WTC11 (cell line): ENCODE measurements at regions not wholly inside any gene's neighbourhood (a gene's known extent, or its start where the extent isn't known, plus 50 kb on each side); places are given as distances from the start of the nearest gene placed in this dataset.

Source experiments
- ATAC-seq: fragments of 200-7000 bp; cut with Tn5 transposase; 2 replicates; pipeline ENCODE4 v1.10.0; 2021; ENCODE audit warnings: mild to moderate bottlenecking, moderate library complexity
- CTCF ChIA-PET: fragments of 300-600 bp; sonication (Branson Sonifier 250); formaldehyde crosslinking; loops from one replicate; lab custom pipeline; 2021; ENCODE audit warnings: antibody characterized with exemption; lab: Charles Lee
- POLR2A ChIA-PET: fragments of 350-600 bp; sonication (Branson Sonifier 250); formaldehyde crosslinking; loops from one replicate; lab custom pipeline; 2021; ENCODE audit warnings: antibody characterized with exemption; lab: Charles Lee
- DNase-seq: peaks from one replicate; pipeline ENCODE4 v3.0.0; 2021; ENCODE audit warnings: low spot score
- H3K27ac Mint-ChIP-seq: 2 replicates; pipeline ENCODE4 v1.8.0; 2021; ENCODE audit warnings: mixed read lengths
- H3K27me3 Mint-ChIP-seq: 2 replicates; pipeline ENCODE4 v1.8.0; 2021; ENCODE audit warnings: low read depth, mild to moderate bottlenecking, moderate library complexity, mixed read lengths
- H3K36me3 Mint-ChIP-seq: 2 replicates; pipeline ENCODE4 v1.8.0; 2021; ENCODE audit warnings: mixed read lengths
- H3K4me1 Mint-ChIP-seq: 2 replicates; pipeline ENCODE4 v1.8.0; 2022; ENCODE audit warnings: mixed read lengths
- H3K4me3 Mint-ChIP-seq: 2 replicates; pipeline ENCODE4 v1.8.0; 2021; ENCODE audit warnings: mild to moderate bottlenecking, moderate library complexity, mixed read lengths
- H3K9me3 Mint-ChIP-seq: 2 replicates; pipeline ENCODE4 v1.8.0; 2021; ENCODE audit warnings: mixed read lengths
- ETV6 ChIP-seq: sonication (generic); formaldehyde crosslinking; IDR thresholded peaks from 2 replicates; pipeline ENCODE4 v1.8.1; 2022; ENCODE audit warnings: mild to moderate bottlenecking, missing genetic modification reagents
- GTF2I ChIP-seq: fragments of 250-450 bp; sonication (Bioruptor Pico); conservative IDR thresholded peaks from 2 replicates; pipeline ENCODE4 v1.4.0; 2021; ENCODE audit warnings: mild to moderate bottlenecking
- IRF2 ChIP-seq: sonication (generic); formaldehyde crosslinking; IDR thresholded peaks from 2 replicates; pipeline ENCODE4 v1.8.0; 2022; ENCODE audit warnings: low read depth, missing genetic modification reagents, borderline replicate concordance
- MXD4 ChIP-seq: fragments of 250-450 bp; sonication (Bioruptor Pico); IDR thresholded peaks from 2 replicates; pipeline ENCODE4 v1.8.0; 2021; ENCODE audit warnings: mild to moderate bottlenecking, moderate library complexity, borderline replicate concordance
- NFATC4 ChIP-seq: fragments of 250-450 bp; sonication (Bioruptor Pico); IDR thresholded peaks from 2 replicates; pipeline ENCODE4 v1.9.0; 2021; ENCODE audit warnings: mild to moderate bottlenecking
- NFYB ChIP-seq: sonication (generic); formaldehyde crosslinking; conservative IDR thresholded peaks from 2 replicates; pipeline ENCODE4 v1.8.0; 2022; ENCODE audit warnings: low read depth, missing genetic modification reagents
- NR1H2 ChIP-seq: sonication (generic); formaldehyde crosslinking; IDR thresholded peaks from 2 replicates; pipeline ENCODE4 v1.9.0; 2021; ENCODE audit warnings: mild to moderate bottlenecking, moderate library complexity, missing genetic modification reagents
- NR3C1 ChIP-seq: sonication (generic); formaldehyde crosslinking; conservative IDR thresholded peaks from 2 replicates; pipeline ENCODE4 v1.8.1; 2023; ENCODE audit warnings: low read depth, mild to moderate bottlenecking, missing genetic modification reagents
- RELA ChIP-seq: sonication (generic); formaldehyde crosslinking; IDR thresholded peaks from 2 replicates; pipeline ENCODE4 v1.8.1; 2022; ENCODE audit warnings: missing genetic modification reagents, mild to moderate bottlenecking, borderline replicate concordance
- SMAD3 ChIP-seq: sonication (generic); formaldehyde crosslinking; IDR thresholded peaks from 2 replicates; pipeline ENCODE4 v1.8.0; 2022; ENCODE audit warnings: missing genetic modification reagents, mild to moderate bottlenecking, borderline replicate concordance
- TEAD1 ChIP-seq: sonication (generic); formaldehyde crosslinking; IDR thresholded peaks from 2 replicates; pipeline ENCODE4 v1.8.0; 2022; ENCODE audit warnings: mild to moderate bottlenecking, missing genetic modification reagents
- ZNF232 ChIP-seq: sonication (generic); formaldehyde crosslinking; IDR thresholded peaks from 2 replicates; pipeline ENCODE4 v1.8.0; 2022; ENCODE audit warnings: mild to moderate bottlenecking, missing genetic modification reagents
- TF ChIP-seq, protein P1 (sequence below): sonication (generic); formaldehyde crosslinking; IDR thresholded peaks from 2 replicates; pipeline ENCODE4 v1.8.1; 2022; ENCODE audit warnings: mild to moderate bottlenecking, moderate library complexity, missing genetic modification reagents
- TF ChIP-seq, protein P2 (sequence below): sonication (generic); formaldehyde crosslinking; IDR thresholded peaks from 2 replicates; pipeline ENCODE4 v1.8.1; 2022; ENCODE audit warnings: low read depth, mild to moderate bottlenecking, moderate library complexity, missing genetic modification reagents, borderline replicate concordance
- TF ChIP-seq, protein P3 (sequence below): fragments of 250-450 bp; sonication (Bioruptor Pico); IDR thresholded peaks from 2 replicates; pipeline ENCODE4 v2.1.2; 2022; ENCODE audit warnings: mild to moderate bottlenecking, moderate library complexity
- TF ChIP-seq, protein P4 (sequence below): sonication (generic); formaldehyde crosslinking; IDR thresholded peaks from 2 replicates; pipeline ENCODE4 v1.8.0; 2022; ENCODE audit warnings: missing genetic modification reagents
- TF ChIP-seq, protein P5 (sequence below): sonication (generic); formaldehyde crosslinking; conservative IDR thresholded peaks from 2 replicates; pipeline ENCODE4 v1.8.1; 2022; ENCODE audit warnings: mild to moderate bottlenecking, missing genetic modification reagents
- TF ChIP-seq, protein P6 (sequence below): fragments of 250-450 bp; sonication (Bioruptor Pico); IDR thresholded peaks from 2 replicates; pipeline ENCODE4 v1.8.0; 2021; ENCODE audit warnings: mild to moderate bottlenecking
- TF ChIP-seq, protein P7 (sequence below): sonication (generic); formaldehyde crosslinking; IDR thresholded peaks from 2 replicates; pipeline ENCODE4 v1.8.0; 2023; ENCODE audit warnings: missing genetic modification reagents
- TF ChIP-seq, protein P8 (sequence below): fragments of 250-450 bp; sonication (Bioruptor Pico); IDR thresholded peaks from 2 replicates; pipeline ENCODE4 v1.9.0; 2021; ENCODE audit warnings: mild to moderate bottlenecking
- TF ChIP-seq, protein P9 (sequence below): sonication (generic); formaldehyde crosslinking; conservative IDR thresholded peaks from 2 replicates; pipeline ENCODE4 v1.8.1; 2023; ENCODE audit warnings: mild to moderate bottlenecking, low read depth, missing genetic modification reagents, moderate library complexity

DNA sequence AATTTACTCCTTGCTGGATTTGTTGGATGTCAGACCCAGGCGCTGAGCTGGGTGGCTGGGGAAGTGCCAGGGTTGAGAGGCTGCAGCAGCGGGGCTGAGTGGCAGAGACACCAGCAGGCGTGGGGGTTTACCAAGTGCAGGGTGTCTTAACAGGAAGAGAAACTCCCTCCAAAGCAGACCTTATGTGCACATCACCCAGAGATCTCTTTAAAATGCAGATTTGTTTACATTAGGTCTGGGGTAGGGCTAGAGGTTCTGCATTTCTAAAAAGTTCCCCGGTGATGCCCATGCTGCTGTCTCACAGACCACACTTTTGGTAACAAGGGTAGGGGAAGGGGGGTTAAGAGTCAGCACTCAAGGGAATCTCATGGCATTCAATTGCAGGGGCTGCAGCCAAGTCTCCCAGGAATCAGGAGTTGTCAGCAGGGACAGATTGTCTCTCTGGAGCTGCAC, 80.7 kb upstream of the OLFM4 start (continued):
- TF ChIP-seq TEAD1 (CRISPR knock-in tag) (no peak), NR3C1 (CRISPR knock-in tag) (no peak), NFYB (CRISPR knock-in tag) (no peak), RELA (CRISPR knock-in tag) (no peak), MXD4 (no peak)
- TF ChIP-seq, protein P1, sequence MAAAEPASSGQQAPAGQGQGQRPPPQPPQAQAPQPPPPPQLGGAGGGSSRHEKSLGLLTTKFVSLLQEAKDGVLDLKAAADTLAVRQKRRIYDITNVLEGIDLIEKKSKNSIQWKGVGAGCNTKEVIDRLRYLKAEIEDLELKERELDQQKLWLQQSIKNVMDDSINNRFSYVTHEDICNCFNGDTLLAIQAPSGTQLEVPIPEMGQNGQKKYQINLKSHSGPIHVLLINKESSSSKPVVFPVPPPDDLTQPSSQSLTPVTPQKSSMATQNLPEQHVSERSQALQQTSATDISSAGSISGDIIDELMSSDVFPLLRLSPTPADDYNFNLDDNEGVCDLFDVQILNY (CRISPR knock-in tag): no peak
- TF ChIP-seq, protein P2, sequence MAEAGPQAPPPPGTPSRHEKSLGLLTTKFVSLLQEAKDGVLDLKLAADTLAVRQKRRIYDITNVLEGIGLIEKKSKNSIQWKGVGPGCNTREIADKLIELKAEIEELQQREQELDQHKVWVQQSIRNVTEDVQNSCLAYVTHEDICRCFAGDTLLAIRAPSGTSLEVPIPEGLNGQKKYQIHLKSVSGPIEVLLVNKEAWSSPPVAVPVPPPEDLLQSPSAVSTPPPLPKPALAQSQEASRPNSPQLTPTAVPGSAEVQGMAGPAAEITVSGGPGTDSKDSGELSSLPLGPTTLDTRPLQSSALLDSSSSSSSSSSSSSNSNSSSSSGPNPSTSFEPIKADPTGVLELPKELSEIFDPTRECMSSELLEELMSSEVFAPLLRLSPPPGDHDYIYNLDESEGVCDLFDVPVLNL (CRISPR knock-in tag): no peak

DNA sequence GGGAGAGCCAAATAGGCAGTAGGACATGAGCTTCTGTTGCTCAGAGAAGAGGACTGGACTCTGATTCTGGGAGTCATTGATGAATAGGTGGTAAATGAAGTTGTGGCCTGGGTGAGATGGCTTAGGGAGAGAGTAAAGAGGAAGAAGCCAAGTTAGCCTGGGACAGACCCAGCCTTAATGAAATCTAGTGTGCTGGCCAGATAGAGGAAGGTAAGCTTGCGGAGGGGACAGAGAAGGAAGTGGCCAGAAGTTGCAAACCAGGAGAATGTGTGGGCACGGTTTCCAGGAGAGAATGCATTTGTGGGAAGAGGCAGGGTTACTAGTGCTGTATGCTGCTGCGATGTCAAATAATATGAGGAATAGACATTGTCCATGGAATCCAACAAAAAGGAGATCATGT, 83.3 kb upstream of the OLFM4 start:
- ChIA-PET POLR2A (no interaction called here), CTCF (interaction anchor here (0.5 kb wide), 1 partner anchor 50 kb away, joined by 3 read pairs; no protein-coding TSS in a partner anchor)
- H3K27me3 Mint-ChIP-seq: peaks cover 45% of the 10 kb centered on the region
- no peak overlapping the region for H3K4me3 Mint-ChIP-seq
- H3K27ac Mint-ChIP-seq: no peak overlapping the region
- peaks cover 26% of the 10 kb centered on the region for H3K4me1 Mint-ChIP-seq
- peaks cover 27% of the 10 kb centered on the region for H3K9me3 Mint-ChIP-seq
- no peak for DNase-seq
- H3K36me3 Mint-ChIP-seq: no peaks in the 10 kb centered on the region
- no peak for ATAC-seq
- TF ChIP-seq NFATC4 (no peak), ZNF232 (CRISPR knock-in tag) (no peak), IRF2 (CRISPR knock-in tag) (no peak), SMAD3 (CRISPR knock-in tag) (no peak), GTF2I (CRISPR knock-in tag) (no peak), ETV6 (CRISPR knock-in tag) (no peak), NR1H2 (CRISPR knock-in tag) (no peak)
- TF ChIP-seq, protein P3, sequence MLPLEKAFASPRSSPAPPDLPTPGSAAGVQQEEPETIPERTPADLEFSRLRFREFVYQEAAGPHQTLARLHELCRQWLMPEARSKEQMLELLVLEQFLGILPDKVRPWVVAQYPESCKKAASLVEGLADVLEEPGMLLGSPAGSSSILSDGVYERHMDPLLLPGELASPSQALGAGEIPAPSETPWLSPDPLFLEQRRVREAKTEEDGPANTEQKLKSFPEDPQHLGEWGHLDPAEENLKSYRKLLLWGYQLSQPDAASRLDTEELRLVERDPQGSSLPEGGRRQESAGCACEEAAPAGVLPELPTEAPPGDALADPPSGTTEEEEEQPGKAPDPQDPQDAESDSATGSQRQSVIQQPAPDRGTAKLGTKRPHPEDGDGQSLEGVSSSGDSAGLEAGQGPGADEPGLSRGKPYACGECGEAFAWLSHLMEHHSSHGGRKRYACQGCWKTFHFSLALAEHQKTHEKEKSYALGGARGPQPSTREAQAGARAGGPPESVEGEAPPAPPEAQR: no peak
- TF ChIP-seq, protein P4, sequence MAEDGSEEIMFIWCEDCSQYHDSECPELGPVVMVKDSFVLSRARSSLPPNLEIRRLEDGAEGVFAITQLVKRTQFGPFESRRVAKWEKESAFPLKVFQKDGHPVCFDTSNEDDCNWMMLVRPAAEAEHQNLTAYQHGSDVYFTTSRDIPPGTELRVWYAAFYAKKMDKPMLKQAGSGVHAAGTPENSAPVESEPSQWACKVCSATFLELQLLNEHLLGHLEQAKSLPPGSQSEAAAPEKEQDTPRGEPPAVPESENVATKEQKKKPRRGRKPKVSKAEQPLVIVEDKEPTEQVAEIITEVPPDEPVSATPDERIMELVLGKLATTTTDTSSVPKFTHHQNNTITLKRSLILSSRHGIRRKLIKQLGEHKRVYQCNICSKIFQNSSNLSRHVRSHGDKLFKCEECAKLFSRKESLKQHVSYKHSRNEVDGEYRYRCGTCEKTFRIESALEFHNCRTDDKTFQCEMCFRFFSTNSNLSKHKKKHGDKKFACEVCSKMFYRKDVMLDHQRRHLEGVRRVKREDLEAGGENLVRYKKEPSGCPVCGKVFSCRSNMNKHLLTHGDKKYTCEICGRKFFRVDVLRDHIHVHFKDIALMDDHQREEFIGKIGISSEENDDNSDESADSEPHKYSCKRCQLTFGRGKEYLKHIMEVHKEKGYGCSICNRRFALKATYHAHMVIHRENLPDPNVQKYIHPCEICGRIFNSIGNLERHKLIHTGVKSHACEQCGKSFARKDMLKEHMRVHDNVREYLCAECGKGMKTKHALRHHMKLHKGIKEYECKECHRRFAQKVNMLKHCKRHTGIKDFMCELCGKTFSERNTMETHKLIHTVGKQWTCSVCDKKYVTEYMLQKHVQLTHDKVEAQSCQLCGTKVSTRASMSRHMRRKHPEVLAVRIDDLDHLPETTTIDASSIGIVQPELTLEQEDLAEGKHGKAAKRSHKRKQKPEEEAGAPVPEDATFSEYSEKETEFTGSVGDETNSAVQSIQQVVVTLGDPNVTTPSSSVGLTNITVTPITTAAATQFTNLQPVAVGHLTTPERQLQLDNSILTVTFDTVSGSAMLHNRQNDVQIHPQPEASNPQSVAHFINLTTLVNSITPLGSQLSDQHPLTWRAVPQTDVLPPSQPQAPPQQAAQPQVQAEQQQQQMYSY (CRISPR knock-in tag): no peak
- TF ChIP-seq, protein P5, sequence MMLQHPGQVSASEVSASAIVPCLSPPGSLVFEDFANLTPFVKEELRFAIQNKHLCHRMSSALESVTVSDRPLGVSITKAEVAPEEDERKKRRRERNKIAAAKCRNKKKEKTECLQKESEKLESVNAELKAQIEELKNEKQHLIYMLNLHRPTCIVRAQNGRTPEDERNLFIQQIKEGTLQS (CRISPR knock-in tag): no peak
- TF ChIP-seq, protein P6, sequence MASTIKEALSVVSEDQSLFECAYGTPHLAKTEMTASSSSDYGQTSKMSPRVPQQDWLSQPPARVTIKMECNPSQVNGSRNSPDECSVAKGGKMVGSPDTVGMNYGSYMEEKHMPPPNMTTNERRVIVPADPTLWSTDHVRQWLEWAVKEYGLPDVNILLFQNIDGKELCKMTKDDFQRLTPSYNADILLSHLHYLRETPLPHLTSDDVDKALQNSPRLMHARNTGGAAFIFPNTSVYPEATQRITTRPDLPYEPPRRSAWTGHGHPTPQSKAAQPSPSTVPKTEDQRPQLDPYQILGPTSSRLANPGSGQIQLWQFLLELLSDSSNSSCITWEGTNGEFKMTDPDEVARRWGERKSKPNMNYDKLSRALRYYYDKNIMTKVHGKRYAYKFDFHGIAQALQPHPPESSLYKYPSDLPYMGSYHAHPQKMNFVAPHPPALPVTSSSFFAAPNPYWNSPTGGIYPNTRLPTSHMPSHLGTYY (CRISPR knock-in tag): no peak
- TF ChIP-seq, protein P7, sequence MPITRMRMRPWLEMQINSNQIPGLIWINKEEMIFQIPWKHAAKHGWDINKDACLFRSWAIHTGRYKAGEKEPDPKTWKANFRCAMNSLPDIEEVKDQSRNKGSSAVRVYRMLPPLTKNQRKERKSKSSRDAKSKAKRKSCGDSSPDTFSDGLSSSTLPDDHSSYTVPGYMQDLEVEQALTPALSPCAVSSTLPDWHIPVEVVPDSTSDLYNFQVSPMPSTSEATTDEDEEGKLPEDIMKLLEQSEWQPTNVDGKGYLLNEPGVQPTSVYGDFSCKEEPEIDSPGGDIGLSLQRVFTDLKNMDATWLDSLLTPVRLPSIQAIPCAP: no peak
- TF ChIP-seq, protein P8, sequence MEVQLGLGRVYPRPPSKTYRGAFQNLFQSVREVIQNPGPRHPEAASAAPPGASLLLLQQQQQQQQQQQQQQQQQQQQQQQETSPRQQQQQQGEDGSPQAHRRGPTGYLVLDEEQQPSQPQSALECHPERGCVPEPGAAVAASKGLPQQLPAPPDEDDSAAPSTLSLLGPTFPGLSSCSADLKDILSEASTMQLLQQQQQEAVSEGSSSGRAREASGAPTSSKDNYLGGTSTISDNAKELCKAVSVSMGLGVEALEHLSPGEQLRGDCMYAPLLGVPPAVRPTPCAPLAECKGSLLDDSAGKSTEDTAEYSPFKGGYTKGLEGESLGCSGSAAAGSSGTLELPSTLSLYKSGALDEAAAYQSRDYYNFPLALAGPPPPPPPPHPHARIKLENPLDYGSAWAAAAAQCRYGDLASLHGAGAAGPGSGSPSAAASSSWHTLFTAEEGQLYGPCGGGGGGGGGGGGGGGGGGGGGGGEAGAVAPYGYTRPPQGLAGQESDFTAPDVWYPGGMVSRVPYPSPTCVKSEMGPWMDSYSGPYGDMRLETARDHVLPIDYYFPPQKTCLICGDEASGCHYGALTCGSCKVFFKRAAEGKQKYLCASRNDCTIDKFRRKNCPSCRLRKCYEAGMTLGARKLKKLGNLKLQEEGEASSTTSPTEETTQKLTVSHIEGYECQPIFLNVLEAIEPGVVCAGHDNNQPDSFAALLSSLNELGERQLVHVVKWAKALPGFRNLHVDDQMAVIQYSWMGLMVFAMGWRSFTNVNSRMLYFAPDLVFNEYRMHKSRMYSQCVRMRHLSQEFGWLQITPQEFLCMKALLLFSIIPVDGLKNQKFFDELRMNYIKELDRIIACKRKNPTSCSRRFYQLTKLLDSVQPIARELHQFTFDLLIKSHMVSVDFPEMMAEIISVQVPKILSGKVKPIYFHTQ (CRISPR knock-in tag): no peak
- TF ChIP-seq, protein P9, sequence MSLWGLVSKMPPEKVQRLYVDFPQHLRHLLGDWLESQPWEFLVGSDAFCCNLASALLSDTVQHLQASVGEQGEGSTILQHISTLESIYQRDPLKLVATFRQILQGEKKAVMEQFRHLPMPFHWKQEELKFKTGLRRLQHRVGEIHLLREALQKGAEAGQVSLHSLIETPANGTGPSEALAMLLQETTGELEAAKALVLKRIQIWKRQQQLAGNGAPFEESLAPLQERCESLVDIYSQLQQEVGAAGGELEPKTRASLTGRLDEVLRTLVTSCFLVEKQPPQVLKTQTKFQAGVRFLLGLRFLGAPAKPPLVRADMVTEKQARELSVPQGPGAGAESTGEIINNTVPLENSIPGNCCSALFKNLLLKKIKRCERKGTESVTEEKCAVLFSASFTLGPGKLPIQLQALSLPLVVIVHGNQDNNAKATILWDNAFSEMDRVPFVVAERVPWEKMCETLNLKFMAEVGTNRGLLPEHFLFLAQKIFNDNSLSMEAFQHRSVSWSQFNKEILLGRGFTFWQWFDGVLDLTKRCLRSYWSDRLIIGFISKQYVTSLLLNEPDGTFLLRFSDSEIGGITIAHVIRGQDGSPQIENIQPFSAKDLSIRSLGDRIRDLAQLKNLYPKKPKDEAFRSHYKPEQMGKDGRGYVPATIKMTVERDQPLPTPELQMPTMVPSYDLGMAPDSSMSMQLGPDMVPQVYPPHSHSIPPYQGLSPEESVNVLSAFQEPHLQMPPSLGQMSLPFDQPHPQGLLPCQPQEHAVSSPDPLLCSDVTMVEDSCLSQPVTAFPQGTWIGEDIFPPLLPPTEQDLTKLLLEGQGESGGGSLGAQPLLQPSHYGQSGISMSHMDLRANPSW (CRISPR knock-in tag): no peak
